HG02571 (cell line): ENCODE measurements at regions not wholly inside any gene's neighbourhood (a gene's known extent, or its start where the extent isn't known, plus 50 kb on each side); places are given as distances from the start of the nearest gene placed in this dataset.

Experiments used
- ATAC-seq: cut with Tn5 transposase; IDR thresholded peaks from one replicate; pipeline ENCODE4 v1.9.1; 2021; ENCODE audit warnings: mild to moderate bottlenecking, moderate library complexity; ENCODE audit not compliant: unreplicated experiment

DNA sequence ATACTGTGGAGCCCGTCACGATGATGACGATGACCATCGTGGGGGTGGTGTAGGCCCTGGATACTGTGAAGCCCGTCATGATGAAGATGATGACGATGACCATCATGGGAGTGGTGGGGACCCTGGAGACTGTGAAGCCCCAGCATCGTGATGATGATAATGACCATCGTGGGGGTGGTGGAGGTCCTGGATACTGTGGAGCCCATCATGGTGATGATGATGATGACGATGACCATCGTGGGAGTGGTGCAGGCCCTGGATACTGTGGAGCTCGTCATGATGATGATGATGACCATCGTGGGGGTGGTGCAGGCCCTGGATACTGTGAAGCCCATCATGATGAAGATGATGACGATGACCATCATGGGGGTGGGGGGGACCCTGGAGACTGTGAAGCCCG is 81.0 kb upstream of the SALL3 start:
- no peak for ATAC-seq

DNA sequence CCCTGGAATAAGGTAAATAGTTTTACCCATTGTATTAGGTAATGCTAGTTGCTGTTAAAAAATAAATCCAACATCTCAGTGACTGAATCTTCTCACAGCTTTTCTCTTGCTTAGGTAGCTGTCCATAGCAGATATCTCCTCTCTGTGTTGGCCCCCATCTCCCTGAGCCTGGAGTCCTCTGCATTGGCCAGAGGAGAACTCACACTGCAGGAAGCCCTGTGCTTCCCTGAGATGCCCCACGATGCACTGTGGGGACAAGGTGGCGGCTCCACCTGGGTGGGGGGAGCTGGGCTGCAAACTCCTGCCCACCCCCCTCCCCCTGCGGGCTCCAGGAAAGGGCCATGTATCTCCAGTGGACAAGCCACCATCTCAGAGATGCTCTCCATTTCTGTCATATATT is 80.4 kb upstream of the SALL3 start:
- no peak for ATAC-seq

DNA sequence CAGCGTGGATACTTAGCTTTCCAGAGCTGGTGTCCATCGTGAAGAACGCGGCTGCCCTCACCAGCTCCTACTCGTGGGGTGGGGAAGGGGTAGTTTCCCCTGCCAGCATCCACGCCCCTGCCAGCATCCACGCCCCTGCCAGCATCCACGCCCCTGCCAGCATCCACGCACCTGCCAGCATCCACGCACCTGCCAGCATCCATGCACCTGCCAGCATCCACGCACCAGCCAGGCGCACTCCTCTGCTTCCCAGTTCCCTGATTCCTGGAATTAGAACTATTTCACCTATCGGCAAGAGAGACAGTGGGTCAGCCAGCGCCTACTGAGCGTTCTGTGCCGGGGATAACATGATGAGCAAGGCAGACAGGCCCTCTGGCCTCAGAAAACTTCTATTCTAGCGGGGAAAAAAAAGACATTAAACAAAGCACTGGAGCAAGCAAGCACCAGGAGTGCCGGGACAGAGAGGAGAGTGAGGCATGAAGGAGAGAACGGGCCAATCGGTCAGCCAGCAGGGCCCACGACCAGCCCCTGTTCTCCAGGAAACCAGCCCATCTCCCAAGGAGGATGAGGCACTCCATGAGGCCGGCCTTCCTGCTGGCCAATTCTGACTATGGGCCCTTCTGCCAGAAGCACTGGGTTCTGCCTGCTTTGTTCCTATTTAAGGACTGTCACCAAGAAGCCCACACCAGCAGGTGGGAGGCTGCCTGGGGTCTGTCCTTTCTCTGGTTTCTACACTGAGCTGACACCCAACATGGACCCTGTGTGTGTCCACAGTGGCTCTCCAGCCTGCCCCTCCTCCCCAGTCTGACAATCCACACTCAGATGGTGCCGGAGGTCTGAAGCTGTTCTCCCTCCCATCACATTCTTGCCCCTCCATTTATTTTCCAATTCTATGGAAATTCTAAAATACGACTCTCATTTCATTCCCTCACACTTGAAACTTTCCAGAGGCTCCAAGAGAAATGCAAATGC is 78.4 kb upstream of the SALL3 start:
- ATAC-seq = no peak

DNA sequence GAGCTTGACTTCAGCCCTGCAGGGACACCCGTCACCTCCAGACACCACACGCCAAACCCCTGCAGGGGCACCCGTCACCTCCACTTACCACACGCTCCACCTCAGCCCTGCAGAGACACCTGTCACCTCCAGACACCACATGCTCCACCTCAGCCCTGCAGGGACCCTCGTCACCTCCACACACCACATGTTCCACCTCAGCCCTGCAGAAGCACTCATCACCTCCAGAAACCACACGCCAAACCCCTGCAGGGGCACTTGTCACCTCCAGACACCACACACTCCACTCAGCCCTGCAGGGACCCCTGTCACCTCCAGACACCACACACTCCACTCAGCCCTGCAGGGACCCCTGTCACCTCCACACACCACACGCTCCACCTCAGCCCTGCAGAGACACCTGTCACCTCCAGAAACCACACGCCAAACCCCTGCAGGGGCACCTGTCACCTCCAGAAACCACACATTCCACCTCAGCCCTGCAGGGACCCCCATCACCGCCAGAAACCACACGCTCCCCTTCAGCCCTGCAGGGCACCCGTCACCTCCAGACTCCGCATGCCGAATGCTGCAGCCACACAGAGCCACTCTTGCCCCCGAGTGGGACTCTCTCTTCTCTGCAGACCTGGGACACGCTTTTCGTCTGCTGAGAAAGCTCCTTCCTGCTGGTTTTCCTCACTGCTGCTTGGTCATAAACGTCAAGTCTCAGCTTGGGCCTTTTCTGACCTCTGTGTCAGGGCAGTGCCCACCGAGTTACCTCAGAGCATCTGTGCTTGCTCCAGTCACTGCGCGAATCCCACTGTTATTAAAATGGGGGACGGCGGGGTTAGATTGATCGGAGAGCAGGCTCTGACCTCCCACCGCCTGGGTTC is 77.5 kb upstream of the SALL3 start:
- no peak for ATAC-seq

DNA sequence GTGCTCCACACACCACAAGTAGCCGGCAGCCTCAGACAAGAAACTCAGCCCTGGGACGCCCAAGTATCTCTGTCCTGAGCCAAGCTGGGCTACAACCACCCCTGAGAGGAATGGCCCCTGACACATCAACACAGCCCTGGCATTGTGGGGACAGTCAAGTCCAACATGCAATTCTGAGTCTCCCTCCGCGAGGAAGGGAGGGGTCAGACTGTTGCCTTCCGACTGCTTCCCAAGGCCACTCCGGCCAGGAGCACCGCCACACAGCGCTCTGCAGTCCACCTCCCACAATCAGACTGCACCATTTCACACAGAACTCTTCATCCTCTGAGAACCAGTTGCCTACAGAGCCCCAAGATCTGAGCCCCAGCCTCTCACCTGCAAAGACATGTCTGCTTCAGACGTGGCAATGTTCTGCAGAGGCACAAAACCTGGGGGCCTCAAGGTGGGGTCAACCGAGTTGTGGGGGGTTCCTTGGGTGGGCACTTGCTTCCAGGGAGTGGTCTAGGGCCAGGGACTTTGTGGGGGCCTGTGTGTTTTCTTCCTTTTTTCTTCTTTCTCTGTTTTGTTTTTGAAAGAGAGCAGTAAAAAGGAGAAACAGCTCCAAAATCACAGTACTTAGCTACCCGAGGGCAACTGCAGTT is 76.7 kb upstream of the SALL3 start:
- no peak for ATAC-seq

DNA sequence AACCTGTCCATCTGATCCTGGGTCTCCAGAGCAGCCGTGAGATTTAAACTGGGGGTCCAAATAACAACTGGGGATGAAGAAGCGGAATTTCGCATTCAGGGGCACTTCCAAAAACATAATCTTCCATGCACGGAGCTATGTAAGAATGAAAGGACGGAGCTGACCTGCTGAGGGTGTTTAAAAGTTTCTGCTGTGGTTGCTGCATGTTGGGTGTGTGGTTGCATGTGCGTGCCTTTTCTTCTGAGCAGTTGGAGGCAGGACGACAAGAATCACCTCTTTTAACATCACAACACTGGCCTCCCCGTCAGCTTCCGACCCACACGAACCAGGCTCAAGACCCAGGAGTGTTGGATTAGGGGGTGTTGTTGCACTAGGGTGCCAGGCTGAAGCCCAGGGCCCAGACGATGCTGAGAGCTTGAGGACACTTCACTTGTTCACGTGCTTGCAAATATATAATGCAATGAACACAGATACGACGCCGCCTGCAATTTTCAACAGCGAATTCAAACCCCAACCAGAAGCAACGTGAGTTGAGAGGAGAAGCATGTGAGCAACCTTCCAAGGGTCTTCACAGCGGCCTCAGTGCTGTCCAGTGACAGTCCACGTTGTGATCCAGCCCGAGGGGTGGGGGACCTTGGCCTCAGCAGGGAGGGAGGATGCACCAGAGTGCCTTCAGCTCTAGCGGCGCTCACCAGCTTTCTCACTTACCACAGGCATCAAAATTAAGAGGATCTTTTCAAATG is 76.0 kb upstream of the SALL3 start:
- ATAC-seq = no peak

DNA sequence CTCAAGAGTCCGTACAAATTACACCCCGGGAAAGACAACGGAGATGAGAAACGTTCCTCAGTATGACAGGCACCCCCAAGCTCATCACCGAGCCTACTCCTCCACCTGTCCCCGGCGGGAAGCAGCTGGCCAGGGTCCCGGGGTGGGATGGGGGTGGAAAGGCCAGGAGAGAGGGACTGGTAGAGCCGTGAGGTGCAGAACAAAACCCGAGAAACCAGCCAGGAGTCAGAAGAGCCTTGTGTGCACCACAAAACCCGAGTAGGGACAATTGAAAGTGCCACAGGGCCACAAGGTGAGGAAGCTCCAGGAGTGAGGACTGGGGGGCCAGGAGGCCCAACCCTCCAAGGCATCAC is 75.5 kb upstream of the SALL3 start:
- no peak for ATAC-seq

DNA sequence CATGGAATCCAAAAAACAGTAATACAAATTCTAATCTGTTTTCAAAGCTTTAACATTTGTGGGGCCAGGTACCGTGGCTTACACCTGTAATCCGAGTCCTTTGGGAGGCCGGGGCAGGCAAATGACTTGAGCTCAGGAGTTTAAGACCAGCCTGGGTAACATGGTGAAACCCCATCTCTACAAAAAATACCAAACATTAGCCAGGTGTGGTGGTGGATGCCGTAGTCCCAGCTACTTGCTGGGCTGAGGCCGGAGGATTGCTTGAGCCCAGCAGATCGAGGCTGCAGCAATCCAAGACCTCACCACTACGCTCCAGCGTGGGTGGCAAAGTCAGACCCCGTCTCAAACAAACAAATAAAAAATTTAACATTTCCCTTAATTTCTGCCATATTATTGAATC is 74.3 kb upstream of the SALL3 start:
- no peak for ATAC-seq

DNA sequence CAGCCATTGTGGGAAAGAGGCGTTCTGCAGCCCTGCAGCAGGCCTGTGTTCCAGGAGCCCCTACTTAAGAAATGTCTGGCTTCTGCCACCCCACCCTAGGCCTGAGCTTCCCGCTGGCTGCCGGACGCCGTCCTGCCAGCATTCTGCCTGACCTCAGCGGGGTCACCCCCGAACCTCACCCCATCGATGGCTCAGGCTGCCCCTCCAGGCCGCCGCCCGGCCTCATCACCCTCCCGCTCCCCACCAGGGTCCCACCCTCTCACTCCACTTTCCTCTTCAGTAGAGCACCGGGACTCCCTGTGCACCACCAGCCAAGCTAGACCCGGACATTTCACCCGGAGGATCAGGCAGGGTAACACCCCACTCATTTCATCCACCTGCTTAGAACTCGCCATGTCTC is 73.6 kb upstream of the SALL3 start:
- no peak for ATAC-seq

DNA sequence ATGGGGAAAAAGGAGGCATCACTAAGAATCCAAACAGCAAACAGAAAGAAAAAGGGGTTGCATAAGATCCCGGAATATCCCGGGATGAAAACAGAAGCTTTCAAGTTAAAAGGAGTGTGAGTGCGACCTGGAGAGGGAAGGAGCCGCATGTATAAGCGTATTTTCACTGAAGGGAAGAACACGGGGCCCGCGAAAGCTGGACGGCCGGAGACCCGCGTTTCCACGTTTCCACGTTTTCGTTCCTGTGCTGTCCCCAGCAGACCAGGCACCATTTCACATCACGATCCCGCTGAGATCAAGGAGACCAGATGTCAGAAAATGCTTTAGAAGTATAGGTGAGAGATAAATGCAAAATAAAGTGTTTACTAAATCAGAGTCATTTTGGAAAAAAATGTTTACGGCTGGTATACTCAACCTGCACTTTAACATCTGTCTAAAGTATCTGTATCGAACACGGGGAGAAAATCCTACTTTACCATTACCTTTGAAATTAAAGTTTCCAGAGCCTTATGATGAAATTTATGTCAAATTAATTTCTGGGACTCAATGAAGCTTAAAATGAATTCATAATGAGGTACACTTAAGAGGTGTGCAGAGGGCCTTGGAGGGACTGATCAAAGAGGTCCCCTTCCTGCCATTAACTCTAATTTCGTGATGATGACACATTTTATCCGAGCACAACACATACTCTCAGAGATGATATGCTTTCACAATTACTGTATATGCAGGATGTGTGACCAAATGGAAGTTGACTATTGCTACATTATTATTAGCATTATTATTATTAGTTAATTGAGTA is 71.0 kb upstream of the SALL3 start:
- ATAC-seq = no peak

DNA sequence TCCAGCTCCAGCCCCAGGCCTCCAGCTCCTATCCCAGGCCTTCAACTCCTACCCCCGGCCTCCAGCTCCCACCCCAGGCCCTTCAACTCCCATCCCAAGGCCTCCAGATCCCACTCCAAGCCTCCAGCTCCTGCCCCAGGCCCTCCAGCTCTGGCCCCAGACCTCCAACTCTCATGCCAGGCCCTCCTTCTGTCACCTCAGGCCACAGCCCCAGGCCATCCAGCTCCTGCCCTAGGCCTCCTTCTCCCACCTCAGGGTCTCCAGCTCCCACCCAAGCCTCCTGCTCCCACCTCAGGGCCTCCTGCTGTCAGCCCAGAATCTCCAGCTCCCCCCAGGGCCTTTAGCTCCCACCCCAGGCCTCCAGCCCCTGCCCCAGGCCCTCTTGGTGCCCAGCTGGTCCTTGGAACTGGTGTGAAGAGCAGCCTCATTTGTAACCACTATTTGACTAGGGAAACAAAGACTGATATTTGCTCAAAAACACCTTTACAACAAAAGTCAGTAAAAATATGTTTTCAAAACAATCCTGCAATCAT is 67.8 kb upstream of the SALL3 start:
- no peak for ATAC-seq

DNA sequence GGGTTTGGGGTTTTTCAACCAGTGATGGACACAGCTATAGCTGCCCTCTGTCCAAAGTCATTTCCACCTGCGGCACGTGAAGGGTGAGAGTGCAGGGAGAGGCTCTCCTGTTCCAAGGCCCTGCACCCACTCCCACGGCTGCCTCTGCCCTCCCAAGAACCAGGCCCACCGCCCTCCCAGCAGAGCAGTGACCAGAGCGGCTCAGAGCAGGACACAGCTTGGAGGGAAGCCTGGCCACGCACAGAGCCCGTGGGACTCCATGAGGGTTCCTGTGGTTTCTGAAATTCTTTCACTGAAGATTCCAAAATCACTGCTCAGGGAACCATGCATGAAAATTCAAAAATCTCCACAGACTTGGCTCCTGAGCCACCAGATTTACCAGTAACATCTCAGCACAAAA is 67.3 kb upstream of the SALL3 start:
- ATAC-seq = no peak

DNA sequence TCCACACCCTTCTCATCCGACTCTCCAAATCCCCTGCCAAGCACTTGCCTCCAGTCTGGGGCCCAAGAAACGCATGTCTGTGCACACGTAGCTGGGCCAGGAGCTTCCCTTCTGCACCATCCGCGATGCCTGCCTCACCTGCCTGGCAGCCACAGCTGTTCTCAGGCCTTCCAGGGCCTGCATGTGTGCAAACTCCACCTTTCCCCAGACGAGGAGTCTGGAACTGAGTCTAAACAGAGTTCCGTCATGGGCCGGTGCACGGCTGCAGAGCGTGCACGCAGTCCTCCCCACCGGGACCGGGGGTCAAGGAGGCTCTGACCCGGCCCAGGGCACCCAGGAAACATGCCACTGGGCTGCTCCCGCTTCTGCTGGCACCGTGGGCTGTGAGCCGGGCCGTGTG is 66.8 kb upstream of the SALL3 start:
- ATAC-seq = no peak

DNA sequence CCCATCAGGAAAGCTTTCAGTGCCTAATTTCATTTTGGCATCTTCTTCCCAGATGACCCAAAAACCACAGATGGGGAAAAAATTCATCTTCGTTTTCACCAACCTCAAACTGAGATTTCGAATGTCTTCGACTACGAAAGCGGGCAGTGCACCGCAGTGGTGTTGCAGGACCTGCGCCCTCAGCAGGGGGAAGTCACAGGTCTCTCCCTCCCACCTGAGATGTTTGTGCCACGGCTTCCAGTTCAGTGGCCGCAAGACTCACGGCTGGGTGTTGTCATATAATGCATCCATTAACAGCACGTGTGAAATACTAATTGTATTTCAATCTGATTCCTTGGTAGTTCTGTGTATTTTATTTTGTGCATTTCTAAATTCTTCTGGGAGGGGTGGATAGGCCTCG is 66.2 kb upstream of the SALL3 start:
- no peak for ATAC-seq

DNA sequence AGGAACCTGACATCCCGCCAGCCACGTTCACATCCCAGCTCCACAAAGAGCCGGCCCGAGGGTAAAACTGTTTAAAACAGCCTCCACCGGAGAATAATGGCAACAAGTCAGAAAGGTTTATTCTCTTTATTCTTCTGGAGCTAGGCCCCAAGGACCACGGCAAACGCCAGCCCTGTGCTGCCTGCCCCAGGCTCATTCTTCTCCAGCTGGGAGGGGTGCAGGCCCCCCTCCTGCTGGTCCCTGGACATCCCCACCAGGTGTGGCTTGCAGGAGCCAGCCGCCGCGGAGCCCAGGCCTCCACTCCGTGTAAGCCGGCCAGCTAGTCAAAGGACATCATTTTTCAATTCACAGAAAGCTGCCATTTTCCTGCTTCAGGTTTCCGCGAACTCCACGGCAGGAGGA is 65.8 kb upstream of the SALL3 start:
- ATAC-seq = no peak

DNA sequence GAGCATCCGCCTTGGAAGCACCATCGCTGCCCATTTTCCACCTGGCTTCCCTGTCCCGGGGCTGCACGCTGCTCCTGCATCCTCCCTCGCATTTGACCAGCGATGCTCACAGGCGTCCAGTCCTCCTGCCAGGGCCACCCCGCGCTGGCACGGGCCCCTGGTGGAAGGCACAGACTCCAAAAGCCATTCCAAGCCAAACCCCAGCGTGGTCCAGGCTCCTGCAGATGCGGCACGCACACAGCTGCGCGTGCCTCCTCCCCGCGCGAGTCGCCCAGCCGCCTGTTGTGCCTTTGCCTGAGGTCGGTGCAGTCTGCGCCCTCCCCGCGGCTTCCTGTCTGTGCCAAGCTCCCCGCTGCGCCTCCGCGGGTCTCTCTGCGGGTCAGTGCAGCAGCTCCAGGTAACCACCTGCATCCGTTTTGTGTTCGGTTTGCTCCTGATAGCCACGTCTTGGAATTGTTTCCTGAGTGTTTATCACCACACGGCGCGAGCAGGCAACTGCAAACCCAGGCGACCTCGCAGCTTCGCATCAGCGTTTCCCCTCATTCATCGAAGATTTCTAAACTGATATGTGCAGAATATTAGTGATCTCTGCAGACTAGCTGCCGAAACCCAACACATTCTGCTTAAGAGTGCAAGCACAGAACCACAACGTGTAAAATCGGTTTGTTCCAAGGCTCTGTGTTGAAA is 65.2 kb upstream of the SALL3 start:
- ATAC-seq = no peak

DNA sequence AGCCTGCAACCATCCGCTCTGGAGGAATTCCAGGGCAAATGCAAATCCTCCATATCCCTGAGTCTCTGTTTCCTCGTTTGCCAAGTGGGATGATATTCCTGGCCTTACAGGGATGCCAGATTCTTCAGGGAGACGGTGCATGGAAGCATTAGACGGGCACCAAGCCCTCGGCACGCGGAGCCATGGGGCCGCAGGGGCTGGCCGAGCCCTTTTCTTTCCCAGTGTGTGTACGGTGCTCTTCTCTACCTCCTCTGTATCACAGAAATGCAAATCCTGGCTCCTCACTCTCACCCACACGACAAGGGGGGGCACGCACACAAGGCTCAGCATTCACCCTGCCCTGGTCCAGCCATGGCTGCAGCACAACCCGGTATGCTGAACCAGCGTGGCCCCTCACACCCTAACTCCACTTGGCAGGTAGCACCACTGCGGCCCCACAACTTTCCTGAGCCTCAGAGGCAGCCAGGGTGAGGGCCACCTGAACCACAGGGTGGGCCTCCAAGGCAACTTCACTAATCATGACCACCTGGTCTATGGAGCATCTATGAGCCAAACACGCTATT is 64.1 kb upstream of the SALL3 start:
- no peak for ATAC-seq

DNA sequence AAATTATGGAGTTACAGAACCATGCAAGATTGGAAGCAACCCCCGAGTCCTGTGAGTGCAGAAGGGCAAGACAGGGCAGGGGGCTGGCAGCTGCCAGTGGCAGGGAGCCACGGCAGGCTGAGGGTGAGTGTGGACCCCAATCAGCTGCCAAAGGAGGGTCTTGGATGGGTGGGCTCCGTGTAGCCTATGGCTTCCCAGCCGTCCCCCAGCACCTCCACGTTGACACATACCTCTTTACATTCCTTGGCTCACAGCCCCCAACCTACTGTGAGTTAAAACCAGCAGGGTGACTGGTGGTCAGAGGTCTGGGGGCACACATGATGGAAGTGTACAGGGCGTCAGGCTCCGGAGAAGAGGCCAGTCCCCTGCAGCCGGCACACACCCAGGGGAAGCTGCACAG is 60.9 kb upstream of the SALL3 start:
- no peak for ATAC-seq

DNA sequence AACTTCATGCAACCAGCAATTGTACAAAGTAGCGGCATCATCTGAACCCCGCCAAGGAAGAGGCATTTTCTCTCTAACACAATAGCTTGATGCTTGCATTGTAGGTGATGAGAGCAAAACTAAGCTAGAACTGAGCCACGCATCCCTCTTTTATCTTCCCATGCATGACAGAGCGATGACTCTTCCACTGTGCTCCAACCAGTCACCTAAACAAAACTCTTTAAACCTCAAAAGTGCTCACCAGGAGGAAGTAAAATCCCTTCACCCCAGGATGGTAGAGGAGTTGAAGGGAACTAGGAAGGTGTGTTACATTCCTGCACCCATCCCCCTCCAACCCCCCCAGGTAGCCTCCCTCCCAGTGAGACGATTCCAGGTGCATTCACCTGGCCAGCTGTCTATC is 59.7 kb upstream of the SALL3 start:
- no peak for ATAC-seq
